HG02981 (cell line): ENCODE measurements at regions not wholly inside any gene's neighbourhood (a gene's known extent, or its start where the extent isn't known, plus 50 kb on each side); places are given as distances from the start of the nearest gene placed in this dataset.
"Not testable (repeated sequence)": the region's sequence is repeated elsewhere in the genome, so short reads cannot be mapped to it uniquely, and the experiment has no call there.

Experiments used
- ATAC-seq: cut with Tn5 transposase; IDR thresholded peaks from one replicate; pipeline ENCODE4 v1.9.1; 2021; ENCODE audit warnings: mild to moderate bottlenecking, moderate library complexity; ENCODE audit not compliant: unreplicated experiment

DNA sequence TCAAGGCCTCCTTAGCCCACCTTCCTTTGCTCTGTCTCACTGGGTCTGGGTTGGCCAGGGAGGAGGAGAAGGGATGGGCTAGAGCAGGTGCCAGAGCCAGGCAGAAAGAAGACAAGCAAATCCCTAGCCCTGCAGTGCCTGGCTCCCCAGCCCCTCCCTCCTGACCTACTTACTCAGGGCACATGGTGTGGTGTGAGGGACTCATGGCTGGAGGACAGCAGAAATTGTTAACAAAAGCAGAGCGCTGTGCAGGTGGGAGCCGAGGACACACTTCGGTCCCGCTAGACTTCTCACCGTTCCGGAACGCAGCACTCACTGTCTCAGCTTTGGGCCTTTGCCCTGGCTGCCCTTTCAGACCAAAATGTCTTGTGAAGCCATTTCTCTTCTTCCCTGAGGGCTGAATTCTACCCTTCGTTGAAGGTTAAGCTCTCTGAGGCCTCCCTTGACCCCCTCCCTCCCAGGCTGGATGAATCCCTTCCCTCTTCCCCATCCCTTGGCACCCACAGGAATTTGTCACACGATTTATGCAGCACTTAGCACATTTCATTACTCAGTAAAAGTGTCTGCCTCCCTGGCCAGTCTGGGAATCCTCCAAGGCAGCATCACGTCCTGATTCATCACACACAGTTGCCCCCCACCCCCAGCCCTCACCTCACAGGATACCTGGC is 263.9 kb upstream of the TRPC7 start:
- no peak for ATAC-seq

DNA sequence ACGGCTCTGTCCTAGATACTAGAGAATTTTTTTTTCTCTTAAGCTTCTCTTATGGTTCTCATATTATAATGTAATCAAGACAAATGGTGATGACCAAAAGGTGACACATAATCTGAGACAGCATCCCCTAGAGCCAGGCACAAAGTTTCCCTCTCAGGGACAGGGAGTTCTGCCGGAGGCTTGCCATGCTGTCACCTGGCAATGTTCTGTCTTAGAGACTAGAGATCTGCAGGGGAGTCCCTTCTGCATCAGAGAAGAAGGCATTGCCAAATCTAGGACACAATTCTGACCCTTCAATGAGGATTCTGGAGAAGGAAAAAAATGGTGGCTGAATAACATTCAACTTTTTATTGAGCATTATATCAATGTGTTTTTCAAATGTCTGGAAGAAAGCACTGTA is 261.2 kb upstream of the TRPC7 start:
- no peak for ATAC-seq

DNA sequence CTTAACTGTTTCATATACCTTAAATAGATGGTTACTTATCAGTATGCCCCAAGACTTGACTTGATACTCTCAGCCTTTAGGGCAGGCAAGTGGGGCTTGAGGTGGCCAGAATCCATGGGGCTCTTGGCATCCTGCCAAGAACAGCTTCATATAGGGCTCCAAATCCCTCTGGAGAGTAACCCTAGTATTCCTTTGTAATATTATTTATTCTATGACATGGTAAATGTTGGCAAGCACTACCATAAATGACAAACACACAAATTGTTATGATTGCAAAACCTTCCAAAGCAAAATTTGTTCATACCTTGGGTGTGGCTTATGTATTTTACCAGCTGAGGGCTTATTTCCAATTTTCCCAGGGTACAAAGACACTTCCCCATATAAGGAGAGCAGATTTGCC is 257.4 kb upstream of the TRPC7 start:
- no peak for ATAC-seq

DNA sequence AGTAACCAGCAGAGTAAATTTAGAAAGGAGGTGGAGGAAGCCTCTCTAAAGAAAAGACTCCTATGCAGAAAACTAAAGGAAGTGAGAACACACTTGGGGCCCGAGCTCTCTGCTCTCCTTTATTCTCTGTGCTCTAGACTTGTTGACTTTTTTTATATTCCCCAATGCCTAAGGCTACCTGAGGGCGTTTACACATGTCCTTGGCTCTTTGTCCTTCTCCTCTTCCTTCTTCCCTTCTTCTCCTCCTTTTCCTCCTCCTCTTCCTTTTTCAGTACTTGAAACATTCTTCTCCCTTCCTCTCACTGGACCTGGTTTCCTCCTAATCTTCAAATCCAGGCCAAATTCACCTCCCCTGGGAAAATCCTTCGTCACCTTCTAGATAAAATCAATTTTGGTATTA is 256.4 kb upstream of the TRPC7 start:
- no peak for ATAC-seq

DNA sequence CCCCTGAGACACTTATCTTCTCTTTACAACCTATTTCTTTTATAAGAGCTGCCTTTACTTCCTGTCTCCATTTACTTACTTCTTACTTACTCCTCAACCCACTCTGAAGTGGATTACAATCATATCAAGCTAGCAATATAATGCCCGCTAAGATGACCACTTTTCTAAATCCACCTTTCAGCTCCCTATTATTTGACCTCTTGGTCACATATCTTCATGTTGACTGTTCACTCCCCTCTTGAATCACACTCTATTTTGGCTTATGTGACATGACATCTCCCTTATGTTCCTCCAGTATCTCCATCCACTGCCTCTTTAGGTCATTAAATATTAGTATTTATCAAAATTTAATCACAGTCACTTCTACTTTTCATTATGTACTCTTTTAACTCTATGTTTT is 255.3 kb upstream of the TRPC7 start:
- ATAC-seq, result no peak

DNA sequence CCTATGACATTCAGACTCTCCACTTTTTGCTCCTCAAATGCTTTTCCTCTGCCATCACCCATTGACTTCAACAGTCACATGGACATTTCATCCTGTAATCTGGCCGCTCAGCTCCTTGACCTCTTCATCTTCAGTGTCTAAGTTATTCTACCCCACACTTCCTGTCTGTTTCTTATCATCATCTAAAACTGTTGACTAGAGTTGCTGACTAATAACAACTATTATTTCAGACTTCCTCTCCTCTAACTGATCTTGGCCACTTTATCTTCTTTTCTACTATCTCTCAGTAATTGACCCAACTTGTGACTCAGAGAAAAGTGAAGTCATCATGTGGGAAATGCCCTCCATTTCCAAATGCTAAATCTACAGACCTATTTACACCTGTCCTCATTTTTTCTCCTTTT is 254.7 kb upstream of the TRPC7 start:
- ATAC-seq, result peak; percentile 50

DNA sequence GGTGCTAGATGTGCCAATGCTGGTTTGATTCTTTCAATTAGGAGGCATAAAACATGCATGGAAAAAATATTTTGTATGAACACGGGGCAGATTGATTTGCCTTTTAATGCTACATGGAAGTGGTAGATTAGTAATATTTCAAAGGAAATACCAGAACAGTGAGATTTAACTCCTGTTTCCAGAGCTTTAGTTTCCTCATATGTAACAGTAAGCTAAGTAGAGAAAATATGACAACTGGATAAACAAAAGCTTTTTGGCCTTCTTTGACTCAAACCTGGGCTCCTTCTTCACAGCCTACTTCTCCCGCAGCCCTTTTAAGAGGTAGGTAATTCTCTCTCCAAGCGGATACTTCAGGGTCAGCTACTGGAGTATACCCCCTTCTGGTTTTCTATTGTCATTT is 254.2 kb upstream of the TRPC7 start:
- ATAC-seq, result no peak

DNA sequence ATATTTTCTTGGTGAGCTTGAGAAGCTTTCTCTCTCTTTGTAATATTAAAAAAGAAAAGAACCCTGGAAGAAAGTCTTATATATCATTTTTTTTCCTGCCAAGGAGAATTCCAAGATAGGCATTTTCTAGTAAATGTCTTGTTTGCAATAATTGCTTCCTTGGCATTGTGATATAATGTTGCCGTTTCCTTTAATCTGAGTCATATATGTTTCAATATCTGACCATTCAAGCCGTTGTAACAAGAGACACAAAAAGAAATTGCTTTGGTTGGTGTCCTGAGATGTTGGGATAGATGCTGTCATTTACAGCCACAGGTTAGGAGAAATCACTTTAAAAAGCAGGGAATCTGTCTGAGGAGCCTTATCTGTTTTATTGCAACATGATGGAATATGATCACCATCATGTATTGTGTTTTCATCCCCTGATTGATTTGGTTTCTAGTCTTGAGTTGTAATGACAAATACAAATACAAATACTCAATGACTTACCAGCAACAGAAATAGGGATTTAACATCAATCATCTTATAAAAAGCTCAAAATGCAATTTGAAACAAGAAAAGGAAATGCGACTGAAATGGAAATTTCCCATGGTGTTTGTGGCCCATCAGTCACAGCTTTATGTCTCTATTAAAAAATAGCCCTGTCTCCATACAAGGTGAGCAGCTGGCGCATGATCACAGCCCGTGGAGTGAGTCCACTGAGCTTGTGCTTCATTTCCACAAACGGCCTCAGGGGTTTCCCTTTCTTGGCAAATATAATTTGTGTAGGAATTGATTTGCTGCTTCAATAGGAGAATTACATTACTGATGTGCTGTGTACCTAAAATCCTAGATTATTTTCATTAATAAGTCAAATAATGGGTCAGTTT is 250.1 kb upstream of the TRPC7 start:
- ATAC-seq, result no peak

DNA sequence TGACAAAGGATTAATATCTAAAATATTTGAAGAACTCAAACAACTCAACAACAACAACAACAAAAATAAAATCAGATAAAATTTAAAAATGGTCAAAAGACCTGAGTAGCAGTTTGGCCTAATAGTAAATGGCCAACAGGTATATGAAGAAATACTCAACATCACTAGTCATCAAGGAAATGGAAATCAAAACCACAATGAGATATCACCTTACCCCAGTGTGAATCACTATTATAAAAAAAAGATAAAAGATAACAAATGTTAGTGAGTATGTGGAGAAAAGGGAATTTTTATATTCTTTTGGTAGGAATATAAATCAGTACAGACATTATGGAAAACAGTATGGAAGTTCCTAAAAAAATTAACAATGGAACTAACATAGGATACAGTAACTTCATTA is 247.9 kb upstream of the TRPC7 start:
- no peak for ATAC-seq

DNA sequence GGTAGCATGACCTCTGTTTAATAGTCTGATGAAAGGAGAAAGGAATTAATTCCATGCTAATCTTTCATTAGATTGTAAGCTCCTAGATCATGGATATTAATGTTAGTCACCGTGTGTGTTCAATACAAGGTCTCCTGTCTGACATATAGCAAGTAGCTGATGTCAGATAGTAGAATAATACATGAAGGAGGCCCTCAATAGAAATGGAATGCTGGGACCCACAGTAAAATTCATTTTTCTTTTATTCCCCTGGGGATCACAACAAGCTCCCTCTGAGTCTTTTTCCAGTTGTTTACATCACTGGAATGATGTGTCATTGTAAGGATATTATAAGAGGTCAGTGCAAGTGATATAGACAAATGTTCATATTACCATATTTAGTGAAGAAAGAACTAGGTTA is 240.3 kb upstream of the TRPC7 start:
- no peak for ATAC-seq

DNA sequence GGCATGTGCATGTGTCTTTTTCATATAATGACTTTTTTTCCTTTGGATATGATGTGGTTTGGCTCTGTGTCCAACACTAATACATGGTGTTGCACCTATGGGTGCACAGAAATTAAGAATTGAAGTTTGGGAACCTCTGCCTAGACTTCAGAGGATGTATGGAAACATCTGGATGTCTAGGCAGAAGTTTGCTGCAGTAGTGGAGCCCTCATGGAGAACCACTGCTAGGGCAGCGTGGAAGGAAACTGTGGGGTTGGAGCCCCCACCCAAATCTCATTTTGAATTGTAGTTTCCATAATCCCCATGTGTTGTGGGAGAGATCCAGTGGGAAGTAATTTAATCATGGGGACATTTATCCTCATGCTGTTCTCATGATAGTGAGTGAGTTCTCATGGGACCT is 235.0 kb upstream of the TRPC7 start:
- no peak for ATAC-seq

DNA sequence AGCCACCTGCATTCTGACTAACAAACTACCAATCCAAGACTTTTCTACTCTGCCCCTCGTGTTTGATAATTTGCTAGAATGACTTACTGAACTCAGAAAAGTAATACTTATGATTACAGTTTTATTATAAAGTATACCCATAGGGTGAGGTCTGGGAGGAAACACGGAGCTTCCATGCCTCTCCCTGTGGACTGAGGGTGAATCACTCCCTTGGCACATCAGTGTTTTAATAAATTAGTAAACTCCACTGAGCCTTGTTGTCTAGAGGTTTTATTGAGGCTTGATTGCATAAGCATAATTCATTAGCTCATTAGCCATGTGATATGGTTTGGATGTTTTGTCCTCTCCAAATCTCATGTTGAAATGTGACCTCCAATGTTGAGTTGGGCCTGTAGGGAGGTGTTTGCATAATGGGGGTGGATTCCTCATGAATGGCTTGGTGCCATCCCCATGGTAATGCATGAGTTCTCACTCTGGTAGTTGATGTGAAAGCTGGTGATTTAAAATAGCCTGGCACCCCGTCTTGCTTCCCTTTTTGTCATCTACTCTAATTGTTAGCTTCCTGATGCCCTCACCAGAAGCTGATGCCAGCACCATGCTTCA is 233.6 kb upstream of the TRPC7 start:
- no peak for ATAC-seq

DNA sequence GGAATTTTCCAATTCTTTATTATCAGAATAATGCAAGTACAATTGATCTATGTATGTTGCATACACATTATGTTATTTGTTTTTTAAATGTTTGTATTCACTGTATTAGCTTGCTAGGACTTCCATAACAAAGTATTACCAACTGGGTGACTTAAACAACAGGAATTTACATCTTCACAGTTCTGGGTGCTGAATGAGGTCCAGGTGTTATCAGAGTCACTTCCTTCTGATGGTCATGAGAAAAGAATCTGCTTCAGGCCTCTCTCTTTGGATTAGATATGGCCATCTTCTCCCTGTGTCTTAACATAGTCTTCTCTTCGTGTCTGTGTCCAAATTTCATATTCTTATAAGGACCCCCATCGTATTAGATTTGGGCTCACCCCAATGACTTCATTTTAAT is 229.1 kb upstream of the TRPC7 start:
- no peak for ATAC-seq

DNA sequence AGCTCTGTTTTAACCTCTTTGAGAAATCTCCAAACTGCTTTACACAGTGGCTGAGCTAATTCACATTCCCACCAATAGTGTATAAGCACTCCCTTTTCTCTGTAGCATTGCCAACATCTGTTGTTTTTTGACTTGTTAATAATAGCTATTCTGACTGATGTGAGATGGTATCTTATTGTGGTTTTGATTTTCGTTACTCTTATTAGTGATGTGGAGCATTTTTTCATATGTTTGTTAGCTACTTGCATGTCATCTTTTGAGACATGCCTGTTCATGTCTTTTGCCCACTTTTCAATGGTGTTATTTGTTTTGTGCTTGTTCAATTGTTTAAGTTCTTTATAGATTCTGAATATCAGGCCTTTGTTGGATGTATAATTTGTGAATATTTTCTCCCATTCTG is 225.2 kb upstream of the TRPC7 start:
- no peak for ATAC-seq

DNA sequence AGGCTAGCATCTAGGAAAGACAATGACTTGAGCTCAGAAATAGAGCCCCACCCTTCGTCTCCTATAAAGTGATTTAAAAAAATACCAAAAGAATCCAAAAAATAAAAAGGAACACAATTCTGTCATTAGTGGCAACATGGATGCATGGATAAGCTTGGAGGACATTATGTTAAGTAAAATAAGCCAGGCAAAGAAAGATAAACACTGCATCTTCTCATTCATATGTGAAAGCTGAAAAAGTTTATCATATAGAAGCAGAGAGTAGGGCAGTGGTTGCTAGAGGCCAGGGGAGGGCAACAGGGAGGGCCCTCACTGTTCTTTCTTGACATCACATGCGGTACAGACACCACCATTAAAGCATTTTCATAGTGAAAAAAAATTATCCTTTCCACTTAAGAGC is 220.9 kb upstream of the TRPC7 start:
- no peak for ATAC-seq

DNA sequence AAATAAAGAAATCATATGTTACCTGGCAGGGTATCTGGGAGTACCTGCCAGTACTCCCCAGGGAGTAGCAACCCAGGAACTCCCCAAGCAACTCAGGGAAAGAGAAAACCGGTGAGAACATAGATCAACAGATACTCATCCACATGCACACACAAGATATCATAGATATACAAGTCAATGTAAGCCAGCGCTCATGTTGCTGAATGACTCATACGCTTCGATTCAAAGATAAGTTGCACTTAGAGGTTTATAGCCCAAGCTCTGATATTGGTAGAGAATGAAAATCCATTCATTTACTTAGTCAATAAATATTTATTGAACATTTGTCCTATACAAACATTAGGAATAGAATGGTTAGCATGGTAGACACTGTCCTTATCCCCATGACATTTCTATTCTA is 219.1 kb upstream of the TRPC7 start:
- no peak for ATAC-seq

DNA sequence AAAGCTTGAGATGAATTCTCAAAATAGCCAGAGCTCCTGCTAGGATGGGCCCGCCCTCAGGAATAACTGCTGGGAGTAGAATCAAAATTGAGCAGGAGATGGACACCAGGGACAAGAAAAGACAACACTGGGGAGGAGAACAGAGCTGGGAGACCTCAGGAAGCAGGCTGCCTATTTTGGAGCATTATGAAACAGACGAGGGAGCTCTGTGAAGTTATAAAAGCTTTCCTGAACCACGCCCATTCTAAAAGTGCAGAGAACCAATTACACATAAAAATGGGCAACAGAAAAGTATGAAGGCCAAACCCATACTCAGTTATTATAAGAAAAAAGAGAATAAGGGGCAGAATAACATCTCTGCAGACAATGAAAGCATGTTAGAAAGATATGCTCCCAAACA is 213.9 kb upstream of the TRPC7 start:
- no peak for ATAC-seq

DNA sequence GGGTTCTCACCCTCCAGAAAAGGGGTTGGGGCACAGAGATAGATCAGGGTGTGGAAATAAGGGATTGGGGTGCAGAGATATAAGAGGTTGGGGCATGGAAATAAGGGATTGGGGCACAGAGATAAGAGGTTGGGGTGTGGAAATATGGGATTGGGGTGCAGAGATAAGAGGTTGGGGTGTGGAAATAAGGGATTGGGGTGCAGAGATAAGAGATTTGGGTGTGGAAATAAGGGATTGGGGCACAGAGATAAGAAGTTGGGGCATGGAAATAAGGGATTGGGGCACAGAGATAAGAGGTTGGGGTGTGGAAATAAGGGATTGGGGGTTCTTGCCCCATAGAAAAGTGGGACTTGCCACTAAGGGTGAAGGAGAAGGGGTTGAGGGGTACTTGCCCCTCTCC is 204.5 kb upstream of the TRPC7 start:
- not testable (repeated sequence) for ATAC-seq

DNA sequence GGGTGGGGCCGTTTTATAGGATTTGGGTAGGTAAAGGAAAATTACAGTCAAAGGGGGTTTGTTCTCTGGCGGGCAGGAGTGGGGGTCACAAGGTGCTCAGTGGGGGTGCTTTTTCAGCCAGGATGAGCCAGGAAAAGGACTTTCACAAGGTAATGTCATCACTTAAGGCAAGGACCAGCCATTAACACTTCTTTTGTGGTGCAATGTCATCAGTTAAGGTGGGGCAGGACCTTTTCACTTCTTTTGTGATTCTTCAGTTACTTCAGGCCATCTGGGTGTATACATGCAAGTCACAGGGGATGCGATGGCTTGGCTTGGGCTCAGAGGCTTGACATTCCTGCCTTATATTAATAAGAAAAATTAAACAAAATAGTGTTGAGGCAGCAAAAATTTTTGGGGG is 200.1 kb upstream of the TRPC7 start:
- not testable (repeated sequence) for ATAC-seq

DNA sequence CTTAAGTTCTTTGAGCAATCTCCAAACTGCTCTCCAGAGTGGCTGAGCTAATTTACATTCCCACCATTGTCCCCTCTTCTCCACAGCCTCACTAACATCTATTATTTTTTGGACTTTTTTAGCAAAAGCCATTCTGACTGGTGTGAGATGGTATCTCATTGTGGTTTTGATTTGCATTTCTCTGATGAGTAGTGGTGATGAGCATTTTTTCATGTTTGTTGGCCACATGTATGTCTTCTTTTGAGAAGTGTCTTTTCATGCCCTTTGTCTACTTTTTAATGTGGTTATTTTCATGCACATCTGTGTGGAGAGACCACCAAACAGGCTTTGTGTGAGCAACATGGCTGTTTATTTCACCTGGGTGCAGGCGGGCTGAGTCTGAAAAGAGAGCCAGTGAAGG is 199.7 kb upstream of the TRPC7 start:
- ATAC-seq, result not testable (repeated sequence)

DNA sequence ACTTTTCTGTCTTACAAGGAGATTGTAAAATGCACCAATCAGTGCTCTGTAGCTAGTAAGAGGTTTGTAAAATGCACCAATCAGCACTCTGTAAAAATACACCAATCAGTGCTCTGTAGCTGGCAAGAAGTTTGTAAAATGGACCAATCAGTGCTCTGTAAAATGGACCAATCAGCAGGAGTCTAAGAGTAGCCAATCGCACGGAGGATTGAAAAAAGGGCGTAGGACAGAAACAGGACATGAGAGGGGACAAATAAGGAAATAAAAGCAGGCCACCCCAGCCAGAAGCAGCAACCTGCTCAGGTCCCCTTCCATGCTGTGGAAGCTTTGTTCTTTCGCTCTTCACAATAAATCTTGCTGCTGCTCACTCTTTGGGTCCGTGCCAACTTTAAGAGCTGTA is 199.1 kb upstream of the TRPC7 start:
- ATAC-seq, result not testable (repeated sequence)

DNA sequence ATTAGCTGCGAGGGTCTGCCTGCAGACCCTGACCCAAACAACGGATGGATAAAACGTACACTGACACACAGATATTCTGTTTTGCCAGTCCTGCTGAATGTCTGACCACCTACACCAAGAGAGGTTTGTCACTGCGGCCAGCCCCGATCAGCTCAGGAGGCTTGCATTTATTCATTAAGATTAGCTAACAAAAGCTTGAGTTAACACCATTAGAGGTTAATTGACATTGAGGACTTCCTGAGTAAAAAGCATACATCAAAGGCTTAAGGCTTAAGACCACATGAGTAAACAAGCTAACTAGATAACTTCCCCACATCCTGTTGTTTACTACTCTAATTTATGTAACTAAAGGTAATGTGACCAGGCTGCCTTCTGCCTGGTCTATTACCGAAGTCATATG is 198.1 kb upstream of the TRPC7 start:
- no peak for ATAC-seq
